ENCODE measurements at regions not wholly inside any gene's neighbourhood (a gene's known extent, or its start where the extent isn't known, plus 50 kb on each side); places are given as distances from the start of the nearest gene placed in this dataset.

DNA sequence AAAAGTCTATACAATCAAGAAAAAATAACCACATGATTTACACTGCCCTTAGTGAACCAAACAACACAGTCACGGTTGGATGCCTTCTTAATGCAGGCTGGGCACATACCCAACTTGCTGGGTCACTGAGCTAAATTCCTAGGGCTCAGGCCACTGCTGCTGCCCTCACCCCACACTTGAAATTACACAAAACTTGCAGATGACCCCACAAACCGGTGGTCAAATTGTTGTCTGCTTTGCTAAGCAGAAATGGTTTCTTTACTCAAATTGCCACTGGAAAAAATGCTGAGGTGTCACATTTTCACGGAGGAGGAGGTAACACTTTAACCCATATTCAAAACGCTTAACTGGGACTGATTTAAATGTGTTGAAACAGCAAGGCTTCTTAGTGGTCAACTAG is 62.4 kb downstream of the HMHB1 start:
- Histone ChIP-seq H3K27me3 (replicated peaks in 1 of 2; ENCODE audit: control insufficient read depth in 2 of 2, insufficient read depth in 2 of 2, low read length in 1 of 2) (no peaks in the 10 kb centered on the region), H3K79me2 (ENCODE audit: control insufficient read depth, insufficient read depth, low read length) (no peaks in the 10 kb centered on the region), H4K20me1 (ENCODE audit: control insufficient read depth, insufficient read depth) (no peaks in the 10 kb centered on the region), H3K4me2 (ENCODE audit: control insufficient read depth, insufficient read depth) (no peak overlapping the region), H3K9me3 (replicated peaks; ENCODE audit: control insufficient read depth, insufficient read depth, low read length) (no peaks in the 10 kb centered on the region), H2AFZ (ENCODE audit: control insufficient read depth, low read depth, low read length) (no peak overlapping the region), H3K36me3 (ENCODE audit: control insufficient read depth in 2 of 2, insufficient read depth in 2 of 2, low read length in 1 of 2) (no peaks in the 10 kb centered on the region), H3K4me1 (ENCODE audit: control insufficient read depth, insufficient read depth, low read length) (no peaks in the 10 kb centered on the region), H3K4me3 (no peak overlapping the region), H3K9ac (ENCODE audit: control insufficient read depth, insufficient read depth, low read length) (no peak overlapping the region), H3K27ac (ENCODE audit: control insufficient read depth, insufficient read depth) (no peak overlapping the region)
- in situ Hi-C loops (cut with MboI) (no loop called here), intact Hi-C loops (cut with micrococcal nuclease; ENCODE audit: unreplicated experiment) (no loop called here)
- POLR2A ChIA-PET: no interaction called here
- DNase-seq (ENCODE audit: low read depth, low spot score) (no peak), FAIRE-seq (no peak), ATAC-seq (peak; percentile 79)
- no TSS peak for BruUV-seq (replicated peaks)
- CTCF ChIA-PET: no interaction called here
- TF ChIP-seq PAX5 (IDR thresholded peaks at IDR 0.05; ENCODE audit: borderline replicate concordance, low read depth, low read length) (peak; percentile 86), DPF2 (IDR thresholded peaks at IDR 0.05) (no peak)
- RAD21 ChIA-PET (ENCODE audit: unreplicated experiment): no interaction called here
- WGBS (ENCODE audit: insufficient coverage, insufficient replicate concordance, low lambda C conversion rate, missing lambda C conversion rate): 0% methylated on average over 4 of the region's 4 CpGs
- SMC1A ChIA-PET (ENCODE audit: uncharacterized antibody, unreplicated experiment): no interaction called here

DNA sequence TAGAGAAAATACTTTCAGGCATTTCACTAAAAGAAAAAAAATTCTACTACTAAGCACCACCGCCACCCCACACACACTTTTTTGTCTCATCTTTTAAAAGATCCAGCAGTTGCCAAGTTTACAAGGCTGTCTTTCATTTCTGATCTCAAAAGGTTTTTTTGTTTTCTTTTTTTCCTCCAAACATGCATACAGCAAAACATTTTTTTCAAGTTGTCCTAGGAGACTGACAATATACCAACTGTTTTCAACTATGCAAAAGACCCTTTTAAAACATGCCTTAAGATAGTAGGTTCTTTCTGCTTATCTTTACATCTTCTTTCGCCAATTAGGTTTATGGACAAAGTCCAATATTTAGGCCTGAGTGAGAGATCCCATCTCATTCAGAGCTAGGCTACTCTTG is 65.2 kb downstream of the HMHB1 start:
- Histone ChIP-seq H3K4me3 (no peak overlapping the region), H3K4me2 (ENCODE audit: control insufficient read depth, insufficient read depth) (no peak overlapping the region), H3K27me3 (replicated peaks in 1 of 2; ENCODE audit: control insufficient read depth in 2 of 2, insufficient read depth in 2 of 2, low read length in 1 of 2) (no peaks in the 10 kb centered on the region), H4K20me1 (ENCODE audit: control insufficient read depth, insufficient read depth) (no peaks in the 10 kb centered on the region), H3K4me1 (ENCODE audit: control insufficient read depth, insufficient read depth, low read length) (no peaks in the 10 kb centered on the region), H2AFZ (ENCODE audit: control insufficient read depth, low read depth, low read length) (no peak overlapping the region), H3K27ac (ENCODE audit: control insufficient read depth, insufficient read depth) (no peak overlapping the region), H3K9ac (ENCODE audit: control insufficient read depth, insufficient read depth, low read length) (no peak overlapping the region), H3K9me3 (replicated peaks; ENCODE audit: control insufficient read depth, insufficient read depth, low read length) (no peaks in the 10 kb centered on the region), H3K79me2 (ENCODE audit: control insufficient read depth, insufficient read depth, low read length) (no peaks in the 10 kb centered on the region), H3K36me3 (ENCODE audit: control insufficient read depth in 2 of 2, insufficient read depth in 2 of 2, low read length in 1 of 2) (no peaks in the 10 kb centered on the region)
- SMC1A ChIA-PET (ENCODE audit: uncharacterized antibody, unreplicated experiment): no interaction called here
- no peak for DNase-seq (ENCODE audit: low read depth, low spot score)
- in situ Hi-C loops (cut with MboI): no loop called here
- CTCF ChIA-PET: interaction anchor here (1.1 kb wide), 1 partner anchor 1129 kb away, joined by 3 read pairs; no protein-coding TSS in a partner anchor
- POLR2A ChIA-PET: no interaction called here
- RAD21 ChIA-PET (ENCODE audit: unreplicated experiment): no interaction called here
- intact Hi-C loops (cut with micrococcal nuclease; ENCODE audit: unreplicated experiment): no loop called here
- BruUV-seq (replicated peaks): no TSS peak
- no peak for FAIRE-seq
- WGBS (ENCODE audit: insufficient coverage, insufficient replicate concordance, low lambda C conversion rate, missing lambda C conversion rate): 77% methylated on average over 2 of the region's 2 CpGs
- no peak for ATAC-seq
- TF ChIP-seq CBFB (IDR thresholded peaks at IDR 0.05; ENCODE audit: low read depth): no peak
- TF ChIP-seq, protein P1, sequence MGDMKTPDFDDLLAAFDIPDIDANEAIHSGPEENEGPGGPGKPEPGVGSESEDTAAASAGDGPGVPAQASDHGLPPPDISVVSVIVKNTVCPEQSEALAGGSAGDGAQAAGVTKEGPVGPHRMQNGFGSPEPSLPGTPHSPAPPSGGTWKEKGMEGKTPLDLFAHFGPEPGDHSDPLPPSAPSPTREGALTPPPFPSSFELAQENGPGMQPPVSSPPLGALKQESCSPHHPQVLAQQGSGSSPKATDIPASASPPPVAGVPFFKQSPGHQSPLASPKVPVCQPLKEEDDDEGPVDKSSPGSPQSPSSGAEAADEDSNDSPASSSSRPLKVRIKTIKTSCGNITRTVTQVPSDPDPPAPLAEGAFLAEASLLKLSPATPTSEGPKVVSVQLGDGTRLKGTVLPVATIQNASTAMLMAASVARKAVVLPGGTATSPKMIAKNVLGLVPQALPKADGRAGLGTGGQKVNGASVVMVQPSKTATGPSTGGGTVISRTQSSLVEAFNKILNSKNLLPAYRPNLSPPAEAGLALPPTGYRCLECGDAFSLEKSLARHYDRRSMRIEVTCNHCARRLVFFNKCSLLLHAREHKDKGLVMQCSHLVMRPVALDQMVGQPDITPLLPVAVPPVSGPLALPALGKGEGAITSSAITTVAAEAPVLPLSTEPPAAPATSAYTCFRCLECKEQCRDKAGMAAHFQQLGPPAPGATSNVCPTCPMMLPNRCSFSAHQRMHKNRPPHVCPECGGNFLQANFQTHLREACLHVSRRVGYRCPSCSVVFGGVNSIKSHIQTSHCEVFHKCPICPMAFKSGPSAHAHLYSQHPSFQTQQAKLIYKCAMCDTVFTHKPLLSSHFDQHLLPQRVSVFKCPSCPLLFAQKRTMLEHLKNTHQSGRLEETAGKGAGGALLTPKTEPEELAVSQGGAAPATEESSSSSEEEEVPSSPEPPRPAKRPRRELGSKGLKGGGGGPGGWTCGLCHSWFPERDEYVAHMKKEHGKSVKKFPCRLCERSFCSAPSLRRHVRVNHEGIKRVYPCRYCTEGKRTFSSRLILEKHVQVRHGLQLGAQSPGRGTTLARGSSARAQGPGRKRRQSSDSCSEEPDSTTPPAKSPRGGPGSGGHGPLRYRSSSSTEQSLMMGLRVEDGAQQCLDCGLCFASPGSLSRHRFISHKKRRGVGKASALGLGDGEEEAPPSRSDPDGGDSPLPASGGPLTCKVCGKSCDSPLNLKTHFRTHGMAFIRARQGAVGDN (IDR thresholded peaks at IDR 0.05): no peak
- TF ChIP-seq SUZ12 (IDR thresholded peaks at IDR 0.05; ENCODE audit: unreplicated experiment): no peak
- TF ChIP-seq NR2C1 (IDR thresholded peaks at IDR 0.05): no peak
- TF ChIP-seq NFIC (IDR thresholded peaks at IDR 0.05; ENCODE audit: low read depth, low read length): no peak
- no peak for TF ChIP-seq RELA (IDR thresholded peaks at IDR 0.05; ENCODE audit: borderline replicate concordance, partially characterized antibody)
- TF ChIP-seq, protein P2, sequence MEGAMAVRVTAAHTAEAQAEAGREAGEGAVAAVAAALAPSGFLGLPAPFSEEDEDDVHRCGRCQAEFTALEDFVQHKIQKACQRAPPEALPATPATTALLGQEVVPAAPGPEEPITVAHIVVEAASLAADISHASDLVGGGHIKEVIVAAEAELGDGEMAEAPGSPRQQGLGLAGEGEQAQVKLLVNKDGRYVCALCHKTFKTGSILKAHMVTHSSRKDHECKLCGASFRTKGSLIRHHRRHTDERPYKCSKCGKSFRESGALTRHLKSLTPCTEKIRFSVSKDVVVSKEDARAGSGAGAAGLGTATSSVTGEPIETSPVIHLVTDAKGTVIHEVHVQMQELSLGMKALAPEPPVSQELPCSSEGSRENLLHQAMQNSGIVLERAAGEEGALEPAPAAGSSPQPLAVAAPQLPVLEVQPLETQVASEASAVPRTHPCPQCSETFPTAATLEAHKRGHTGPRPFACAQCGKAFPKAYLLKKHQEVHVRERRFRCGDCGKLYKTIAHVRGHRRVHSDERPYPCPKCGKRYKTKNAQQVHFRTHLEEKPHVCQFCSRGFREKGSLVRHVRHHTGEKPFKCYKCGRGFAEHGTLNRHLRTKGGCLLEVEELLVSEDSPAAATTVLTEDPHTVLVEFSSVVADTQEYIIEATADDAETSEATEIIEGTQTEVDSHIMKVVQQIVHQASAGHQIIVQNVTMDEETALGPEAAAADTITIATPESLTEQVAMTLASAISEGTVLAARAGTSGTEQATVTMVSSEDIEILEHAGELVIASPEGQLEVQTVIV (IDR thresholded peaks at IDR 0.05; ENCODE audit: borderline replicate concordance, partially characterized antibody): no peak
- no peak for TF ChIP-seq KAT2A (conservative IDR thresholded peaks at IDR 0.05; ENCODE audit: control insufficient read depth, low read depth, low read length)
- TF ChIP-seq SUPT20H (IDR thresholded peaks at IDR 0.05; ENCODE audit: borderline replicate concordance, control insufficient read depth, low read depth, low read length): no peak
- no peak for TF ChIP-seq SP1 (IDR thresholded peaks at IDR 0.05; ENCODE audit: low read depth, low read length)
- TF ChIP-seq POLR2A (IDR thresholded peaks at IDR 0.05; ENCODE audit: low read depth, low read length): no peak
- no peak for TF ChIP-seq SMC3 (IDR thresholded peaks at IDR 0.05; ENCODE audit: borderline replicate concordance, low read length)

Data from GM12878 (cell line).